HL-60 (cell line): ENCODE measurements at regions not wholly inside any gene's neighbourhood (a gene's known extent, or its start where the extent isn't known, plus 50 kb on each side); places are given as distances from the start of the nearest gene placed in this dataset.

Experiments used
- DNase-seq, 2 experiments: peaks; one replicate each; pipeline ENCODE4 v3.0.0-alpha.2; 2010 to 2020; ENCODE audit warnings: low read depth in 1 of 2, low spot score in 1 of 2
- H3K27ac ChIP-seq: fragments of 250-450 bp; sonication (Bioruptor Pico); replicated peaks from 2 replicates; pipeline ENCODE4 v1.5.1; 2020; ENCODE audit warnings: mild to moderate bottlenecking, moderate library complexity
- H3K27me3 ChIP-seq: fragments of 250-450 bp; sonication (Bioruptor Pico); 2 replicates; pipeline ENCODE4 v1.5.1; 2021; ENCODE audit warnings: mild to moderate bottlenecking, moderate library complexity; ENCODE audit not compliant: insufficient read depth, poor library complexity, severe bottlenecking
- H3K4me3 ChIP-seq: replicated peaks from 2 replicates; pipeline ENCODE4 v1.5.1; 2011; ENCODE audit warnings: mild to moderate bottlenecking, control low read depth, low read length; ENCODE audit not compliant: insufficient read depth
- CTCF ChIP-seq: IDR thresholded peaks from one replicate; pipeline ENCODE4 v1.5.1; 2011; ENCODE audit warnings: low read length, control low read depth, inconsistent platforms; ENCODE audit not compliant: insufficient read depth
- GABPA ChIP-seq: IDR thresholded peaks from 2 replicates; pipeline ENCODE4 v1.6.1; 2012; ENCODE audit warnings: low read depth
- POLR2AphosphoS5 ChIP-seq: IDR thresholded peaks from 2 replicates; pipeline ENCODE4 v1.6.1; 2012; ENCODE audit warnings: low read depth
- REST ChIP-seq: IDR thresholded peaks from 2 replicates; pipeline ENCODE4 v1.6.1; 2012; ENCODE audit warnings: low read depth; ENCODE audit not compliant: insufficient replicate concordance
- SPI1 ChIP-seq: IDR thresholded peaks from 2 replicates; pipeline ENCODE4 v1.6.1; 2012; ENCODE audit warnings: low read depth, mild to moderate bottlenecking, borderline replicate concordance

- Histone ChIP-seq H3K27ac (no peak overlapping the region), H3K4me3 (no peak overlapping the region), H3K27me3 (no peaks in the 10 kb centered on the region)
- DNase-seq, result no peak
- TF ChIP-seq CTCF, result no peak
- TF ChIP-seq POLR2AphosphoS5, result no peak
- TF ChIP-seq GABPA, result no peak
- TF ChIP-seq SPI1, result no peak
- no peak for TF ChIP-seq REST
These were observed 262.7 kb downstream of the MYCN start for GRCh38 chr2:16203069-16203468.

GRCh38 chr2:16202266-16203020 is 262.1 kb downstream of the MYCN start:
- H3K27ac ChIP-seq, result no peak overlapping the region
- TF ChIP-seq POLR2AphosphoS5 (no peak), REST (no peak), SPI1 (no peak), CTCF (no peak), GABPA (no peak)
- no peaks in the 10 kb centered on the region for H3K27me3 ChIP-seq
- no peak for DNase-seq
- no peak overlapping the region for H3K4me3 ChIP-seq

- Histone ChIP-seq H3K27me3 (no peaks in the 10 kb centered on the region), H3K4me3 (no peak overlapping the region), H3K27ac (no peak overlapping the region)
- no peak for DNase-seq
- no peak for TF ChIP-seq GABPA
- TF ChIP-seq REST, result no peak
- TF ChIP-seq POLR2AphosphoS5, result no peak
- no peak for TF ChIP-seq SPI1
- no peak for TF ChIP-seq CTCF
These were observed 261.5 kb downstream of the MYCN start for GRCh38 chr2:16201848-16202247.
